KBM-7 (cell line): ENCODE measurements at regions not wholly inside any gene's neighbourhood (a gene's known extent, or its start where the extent isn't known, plus 50 kb on each side); places are given as distances from the start of the nearest gene placed in this dataset.
"Not testable (repeated sequence)": the region's sequence is repeated elsewhere in the genome, so short reads cannot be mapped to it uniquely, and the experiment has no call there.

Source experiments
- DNase-seq: peaks from one replicate; pipeline ENCODE4 v3.0.0-alpha.2; 2015
- in situ Hi-C: fragments of 300-500 bp; cut with MboI; formaldehyde crosslinking; loops from 2 replicates; pipeline ENCODE4 v1.14.3; 2020; ENCODE audit warnings: low sequenced_read_pairs, low pct_unique_long_range_greater_than_20kb, mixed read lengths

DNA sequence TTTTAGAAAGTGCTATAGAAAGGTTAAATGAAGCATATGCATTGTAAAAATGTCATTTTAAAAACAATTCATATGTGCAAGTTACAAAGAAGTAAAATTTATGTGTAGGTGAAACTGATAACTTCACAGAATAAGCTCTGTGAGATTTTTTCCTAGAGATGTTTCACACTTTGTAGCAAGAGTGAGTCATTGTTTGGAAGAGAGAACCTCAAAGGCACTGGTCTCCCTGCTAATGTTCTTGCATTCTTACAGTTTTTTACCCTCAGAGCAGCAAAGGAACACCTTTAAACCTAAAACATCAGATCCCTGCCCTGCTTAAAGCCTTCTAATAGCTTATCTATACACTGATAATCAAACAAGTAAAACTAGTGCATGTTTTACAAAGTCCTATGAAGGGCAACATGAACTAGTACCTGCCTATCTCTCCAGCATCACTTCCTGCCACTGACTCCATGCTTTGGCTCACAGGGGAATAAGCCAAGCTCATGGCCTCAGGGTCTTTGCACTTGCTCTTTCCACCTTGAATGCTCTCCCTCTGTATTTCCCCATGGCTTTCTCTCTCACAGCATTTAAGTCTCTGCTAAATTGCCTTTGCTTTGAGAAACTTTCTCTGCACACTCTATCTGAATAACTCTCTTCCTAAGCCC lies 997.0 kb downstream of the GATA3 start:
- in situ Hi-C loops = no loop called here
- no peak for DNase-seq

DNA sequence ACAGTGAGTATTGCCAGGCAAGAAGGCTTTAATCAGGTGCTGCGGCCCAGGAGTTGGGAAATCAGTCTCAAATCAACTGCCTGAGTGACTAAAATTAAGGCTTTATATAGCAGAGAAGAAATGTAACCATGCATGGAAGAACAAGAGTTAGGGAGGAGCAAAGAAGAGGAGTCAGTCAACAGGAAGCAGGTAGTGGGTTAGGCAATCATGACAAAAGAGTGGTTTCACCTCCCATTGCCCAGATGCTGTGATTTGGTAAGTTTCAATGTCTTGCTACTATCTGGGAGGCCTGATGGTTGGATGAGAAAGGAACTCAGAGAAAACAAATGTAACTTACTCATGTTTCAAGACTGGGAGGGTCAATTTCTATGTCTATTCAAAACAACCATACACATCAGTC lies 998.3 kb downstream of the GATA3 start:
- DNase-seq = no peak
- in situ Hi-C loops = no loop called here

- no peak for DNase-seq
- in situ Hi-C loops = no loop called here
Measured at GRCh38 chr10:9056521-9056920, 1002.0 kb downstream of the GATA3 start.

DNA sequence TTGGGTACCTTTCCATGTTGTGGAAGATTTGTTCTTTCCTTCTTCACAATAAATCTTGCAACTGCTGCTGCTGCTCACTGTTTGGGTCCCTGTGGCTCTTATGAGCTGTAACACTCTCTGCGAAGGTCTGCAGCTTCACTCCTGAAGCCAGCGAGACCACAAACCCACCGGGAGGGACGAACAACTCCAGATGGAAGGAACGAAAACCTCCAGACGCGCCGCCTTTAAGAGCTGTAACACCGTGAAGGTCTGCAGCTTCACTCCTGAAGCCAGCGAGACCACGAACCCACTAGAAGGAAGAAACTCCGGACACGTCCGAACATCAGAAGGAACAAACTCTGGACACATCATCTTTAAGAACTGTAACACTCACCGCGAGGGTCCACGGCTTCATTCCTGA lies 1002.8 kb downstream of the GATA3 start:
- in situ Hi-C loops, DNase-seq: not testable (repeated sequence)

DNA sequence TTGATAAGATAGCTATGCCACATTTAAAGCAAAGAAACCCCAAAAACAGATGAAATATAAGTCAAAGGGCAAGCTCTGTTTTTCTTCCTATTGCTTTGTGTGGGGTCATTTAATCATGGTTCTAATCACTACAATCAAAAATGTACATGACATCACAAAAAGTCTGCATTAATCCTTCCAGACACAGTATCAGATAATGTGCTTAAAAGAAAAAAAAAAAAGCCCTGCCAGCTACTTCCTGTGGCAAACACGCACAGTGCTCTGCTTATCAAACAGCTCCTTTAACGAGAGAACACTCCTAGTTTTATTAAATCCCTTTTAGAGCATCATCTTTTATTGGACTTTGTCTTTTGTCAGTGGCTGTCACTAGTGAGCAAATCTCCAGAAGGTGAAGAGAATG lies 1005.8 kb downstream of the GATA3 start:
- in situ Hi-C loops = no loop called here
- DNase-seq = no peak

DNA sequence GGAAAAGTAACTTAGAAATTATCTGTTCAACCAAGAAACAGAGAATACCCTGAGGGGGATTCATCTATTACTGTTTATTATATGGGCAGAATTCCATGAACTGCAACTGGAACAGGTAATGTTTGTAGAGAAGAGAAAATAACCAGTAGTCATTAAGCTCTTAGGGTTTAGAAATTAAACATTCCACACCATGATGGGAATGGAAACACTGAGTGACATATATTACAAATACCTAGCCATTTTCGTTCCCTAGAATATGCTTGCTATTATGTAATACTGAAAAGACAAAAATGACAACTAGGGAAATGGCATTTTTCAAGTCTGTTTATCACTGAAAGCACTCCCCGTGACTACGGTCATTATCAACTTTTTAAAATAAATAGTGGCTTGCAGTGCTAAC lies 1007.4 kb downstream of the GATA3 start:
- in situ Hi-C loops = no loop called here
- DNase-seq = no peak

GRCh38 chr10:9066152-9066551 lies 1011.7 kb downstream of the GATA3 start:
- in situ Hi-C loops = no loop called here
- DNase-seq = no peak

DNA sequence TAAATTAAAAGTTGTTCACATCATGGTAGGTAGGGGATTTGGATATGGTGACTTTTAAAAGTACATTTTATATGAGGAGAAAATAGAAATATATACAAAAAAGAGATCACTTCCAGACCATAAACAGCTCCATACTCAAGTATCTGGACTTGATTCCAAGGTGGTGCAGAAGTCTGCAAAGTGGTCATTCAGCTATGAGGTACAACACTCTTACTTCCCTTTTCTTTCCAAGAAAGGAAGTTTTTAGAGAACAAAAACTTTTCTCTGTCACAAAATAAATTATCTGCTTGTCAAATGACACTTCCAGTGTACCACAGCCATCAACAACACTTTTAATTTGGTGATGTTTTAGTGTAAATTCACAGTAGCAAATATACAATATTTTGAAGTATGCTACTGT lies 1013.5 kb downstream of the GATA3 start:
- in situ Hi-C loops = no loop called here
- peak; percentile 2 for DNase-seq

- in situ Hi-C loops = no loop called here
Measured at GRCh38 chr10:9069136-9069535, 1014.6 kb downstream of the GATA3 start.

GRCh38 chr10:9075420-9075819 lies 1020.9 kb downstream of the GATA3 start:
- DNase-seq = no peak
- in situ Hi-C loops = no loop called here

More at GRCh38 chr10:9069136-9069535, 1014.6 kb downstream of the GATA3 start:
- DNase-seq = no peak

DNA sequence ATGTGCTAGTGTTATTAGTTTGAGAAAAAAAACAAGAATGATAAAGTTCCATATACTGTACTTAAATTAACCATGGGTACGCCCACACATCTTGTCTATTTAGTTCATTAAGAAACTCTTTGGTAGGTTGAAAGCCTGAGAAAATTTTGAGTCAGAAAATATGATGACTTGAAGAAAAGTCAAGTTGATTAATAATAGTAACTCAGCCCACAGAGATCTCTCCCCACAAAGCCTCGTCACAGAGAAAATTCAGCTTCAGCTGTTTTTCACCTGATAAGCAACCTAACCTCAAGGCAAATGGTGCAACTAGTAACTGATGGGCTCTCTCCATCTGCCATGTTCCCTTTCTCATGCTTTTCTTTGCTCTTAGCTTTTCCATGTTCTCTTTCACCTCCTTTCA lies 1021.6 kb downstream of the GATA3 start:
- in situ Hi-C loops = no loop called here
- DNase-seq = no peak

DNA sequence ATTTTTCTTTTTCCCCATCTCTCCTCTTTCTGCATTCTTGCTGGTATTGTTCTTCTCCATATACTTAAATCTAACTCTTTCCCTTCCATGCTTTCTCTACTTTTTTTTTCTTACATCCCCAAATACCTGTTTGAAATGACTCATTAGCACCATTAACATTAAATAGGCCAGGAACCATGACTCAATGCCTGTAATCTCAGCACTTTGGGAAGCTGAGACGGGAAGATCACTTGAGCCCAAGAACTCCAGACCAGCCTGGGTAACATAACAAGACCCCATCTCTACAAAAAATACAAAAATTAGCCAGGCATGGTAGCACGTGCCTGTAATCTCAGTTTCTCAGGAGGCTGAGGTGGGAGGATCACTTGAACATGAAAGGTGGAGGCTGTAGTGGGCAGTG lies 1026.8 kb downstream of the GATA3 start:
- DNase-seq = no peak
- in situ Hi-C loops = no loop called here

DNA sequence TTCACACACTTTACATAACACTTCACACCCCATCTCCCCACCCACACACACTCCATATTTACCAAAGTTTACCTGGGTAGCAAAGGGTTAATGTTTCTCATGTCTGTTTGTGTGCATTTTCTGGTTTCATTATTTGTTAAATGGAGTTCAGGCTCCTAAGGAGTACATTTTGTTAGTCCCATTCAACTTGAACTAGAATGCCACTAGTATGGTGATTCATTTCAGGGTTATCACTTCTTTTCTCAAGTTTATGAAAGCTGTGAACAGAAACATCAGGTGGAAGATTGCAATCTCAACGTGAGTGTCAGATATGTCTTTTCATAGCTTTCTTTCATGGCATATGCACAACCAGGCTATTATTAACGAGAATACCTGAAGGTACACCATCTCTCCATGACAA lies 1027.5 kb downstream of the GATA3 start:
- in situ Hi-C loops = no loop called here
- DNase-seq = no peak

- in situ Hi-C loops = no loop called here
- DNase-seq = no peak
Measured at GRCh38 chr10:9091530-9092093, 1037.1 kb downstream of the GATA3 start.

GRCh38 chr10:9096288-9096687 lies 1041.8 kb downstream of the GATA3 start:
- in situ Hi-C loops = no loop called here
- DNase-seq = no peak

DNA sequence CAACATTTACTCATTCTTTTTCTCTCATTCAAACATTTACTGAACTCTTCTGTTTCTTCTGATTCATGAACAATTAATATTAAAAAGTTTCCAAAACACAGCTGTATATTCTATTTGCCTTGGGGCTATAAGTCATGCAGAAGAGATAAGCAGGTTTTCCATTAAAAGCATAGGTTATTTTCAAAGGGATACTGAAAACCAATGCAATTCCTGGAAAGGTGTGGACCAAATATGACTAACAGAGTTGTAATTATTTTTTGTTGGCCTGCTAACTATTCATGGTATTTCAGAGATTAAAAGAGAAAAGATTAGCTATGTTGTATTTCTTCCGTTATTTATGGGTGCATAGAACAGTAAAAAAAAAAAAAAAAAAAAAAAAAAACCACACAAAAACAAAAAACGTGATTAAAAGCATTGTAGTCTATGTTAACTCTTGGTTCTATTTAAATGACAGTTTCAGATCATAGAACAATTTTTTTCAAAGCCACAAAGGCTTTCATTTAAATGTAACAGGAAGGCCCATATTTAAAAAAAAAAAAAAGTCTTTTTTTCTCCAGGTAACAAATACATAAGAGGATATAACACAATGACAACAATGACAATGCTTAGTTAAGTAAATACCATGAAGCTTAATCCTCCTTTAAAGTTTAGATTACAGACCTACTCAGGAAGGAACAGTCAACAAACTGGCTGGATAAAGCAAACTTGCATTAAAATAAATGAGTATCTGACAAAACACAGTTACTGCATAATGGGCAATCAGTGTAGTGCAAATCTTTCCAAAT lies 1042.9 kb downstream of the GATA3 start:
- DNase-seq = no peak
- in situ Hi-C loops = no loop called here

GRCh38 chr10:9097991-9098306 lies 1043.5 kb downstream of the GATA3 start:
- in situ Hi-C loops = no loop called here
- DNase-seq = no peak

- DNase-seq = no peak
- in situ Hi-C loops = no loop called here
Measured at GRCh38 chr10:9102026-9102425, 1047.5 kb downstream of the GATA3 start.

DNA sequence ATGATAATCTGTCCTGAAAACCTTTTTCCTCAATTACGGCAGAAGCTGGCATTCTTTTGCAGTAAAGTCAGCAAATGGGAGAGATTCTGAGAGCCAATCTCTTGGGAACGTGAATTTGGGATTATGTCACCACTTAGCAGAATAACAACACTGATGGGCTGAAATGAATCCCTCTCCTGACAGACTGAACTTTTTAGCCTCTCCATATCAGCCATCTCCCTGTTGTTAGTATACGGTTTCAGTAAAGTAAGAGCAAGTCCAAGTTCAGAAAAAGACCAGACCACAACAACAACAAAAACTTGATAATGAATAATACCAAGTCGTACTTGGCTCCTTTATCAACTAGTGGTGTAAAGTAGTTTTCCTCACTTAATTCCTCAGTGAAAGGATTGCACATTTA lies 1048.8 kb downstream of the GATA3 start:
- in situ Hi-C loops = no loop called here
- no peak for DNase-seq

GRCh38 chr10:9111976-9112375 lies 1057.5 kb downstream of the GATA3 start:
- in situ Hi-C loops = no loop called here
- DNase-seq = no peak

- no peak for DNase-seq
- in situ Hi-C loops = no loop called here
Measured at GRCh38 chr10:9126728-9127127, 1072.2 kb downstream of the GATA3 start.
